ENCODE measurements at regions not wholly inside any gene's neighbourhood (a gene's known extent, or its start where the extent isn't known, plus 50 kb on each side); places are given as distances from the start of the nearest gene placed in this dataset.

GRCh38 chr2:56860991-56861390 is 677.2 kb downstream of the CCDC85A start:
- TF ChIP-seq CTCF (conservative IDR thresholded peaks at IDR 0.05; ENCODE audit: low read length) (no peak), EZH2phosphoT487 (IDR thresholded peaks at IDR 0.05; ENCODE audit: borderline replicate concordance) (no peak)
